ENCODE measurements at regions not wholly inside any gene's neighbourhood (a gene's known extent, or its start where the extent isn't known, plus 50 kb on each side); places are given as distances from the start of the nearest gene placed in this dataset.
"Not testable (repeated sequence)": the region's sequence is repeated elsewhere in the genome, so short reads cannot be mapped to it uniquely, and the experiment has no call there.

DNA sequence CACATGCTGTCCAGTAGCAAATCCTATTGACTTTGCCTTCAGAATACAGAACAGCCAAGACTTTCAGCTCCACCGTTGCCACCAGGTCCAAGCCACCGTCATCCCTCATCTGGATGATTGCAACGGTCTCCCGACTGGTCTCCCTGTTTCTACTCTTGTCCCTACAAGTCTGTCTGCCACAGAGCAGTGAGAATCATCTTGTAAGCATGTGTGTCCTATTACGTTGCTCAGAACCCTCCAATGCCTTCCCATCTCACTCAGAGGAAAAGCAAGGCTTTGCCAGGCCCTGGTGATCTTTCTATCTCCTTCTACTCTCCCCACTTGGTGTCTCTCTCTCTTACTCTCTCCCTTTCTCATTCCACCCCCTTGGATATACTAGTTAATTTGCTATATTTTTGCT lies 76.7 kb upstream of the GDNF start:
- no peak for DNase-seq (ENCODE audit: low read depth, low spot score)

DNA sequence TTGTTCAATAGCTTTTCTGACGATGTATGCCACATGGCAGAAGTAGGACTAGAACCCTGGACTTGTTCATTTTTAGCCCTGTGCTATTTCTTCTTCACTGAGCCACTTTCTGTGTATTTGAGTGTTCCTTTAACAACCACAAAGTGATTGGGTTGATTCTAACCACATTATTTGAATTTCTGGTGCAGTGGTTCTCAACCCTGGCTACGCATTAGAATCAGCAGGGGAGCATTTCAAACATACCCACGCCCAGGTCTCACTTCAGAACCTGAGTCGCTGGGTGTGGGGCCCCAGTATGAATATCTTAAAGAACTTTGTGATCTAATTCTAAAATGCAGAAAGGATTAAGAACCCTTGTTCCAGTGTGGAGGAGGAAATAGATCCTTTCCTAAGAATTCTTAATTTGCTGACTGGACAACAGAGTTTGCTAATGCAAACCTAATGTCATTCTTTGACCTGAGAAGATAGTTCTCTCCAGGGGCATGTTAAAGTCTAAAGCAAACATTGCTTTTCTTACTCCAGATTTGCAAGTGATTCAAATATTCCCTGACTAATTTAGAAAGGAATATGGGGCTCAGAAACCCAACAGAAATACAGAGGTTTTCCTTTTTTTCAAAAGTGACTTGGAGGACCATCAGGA lies 75.4 kb upstream of the GDNF start:
- DNase-seq (ENCODE audit: low read depth, low spot score) = no peak

DNA sequence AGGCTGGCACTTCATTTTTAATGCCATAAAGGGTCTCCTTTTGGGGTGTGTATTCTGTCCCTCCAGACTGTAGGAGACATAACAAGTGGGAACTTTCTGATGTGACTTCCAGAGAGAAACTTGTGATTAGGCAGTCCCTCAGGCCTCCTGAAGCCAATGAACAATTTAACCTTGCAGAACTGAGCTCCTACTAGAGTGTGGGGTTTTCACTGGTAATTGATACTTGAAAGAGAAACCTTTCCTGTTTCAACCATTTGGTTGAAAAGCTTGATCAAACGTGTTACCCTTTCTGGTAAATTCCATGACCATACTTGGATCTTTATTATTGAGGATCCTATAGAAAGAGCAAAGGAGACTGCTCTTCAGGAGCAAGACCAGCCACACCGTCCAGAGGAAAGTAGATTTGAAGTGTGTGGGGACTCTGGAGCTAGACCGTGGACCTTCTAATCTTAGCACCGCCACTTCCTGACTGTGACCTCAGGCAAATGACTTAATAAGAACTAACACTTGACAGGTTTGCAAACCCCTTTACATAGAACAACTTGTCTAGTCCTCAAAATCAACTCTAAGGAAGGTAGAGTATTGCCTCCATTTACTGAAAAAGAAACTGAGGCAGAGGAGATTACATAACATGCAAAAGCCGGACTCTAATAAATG lies 69.9 kb upstream of the GDNF start:
- not testable (repeated sequence) for DNase-seq (ENCODE audit: low read depth, low spot score)

DNA sequence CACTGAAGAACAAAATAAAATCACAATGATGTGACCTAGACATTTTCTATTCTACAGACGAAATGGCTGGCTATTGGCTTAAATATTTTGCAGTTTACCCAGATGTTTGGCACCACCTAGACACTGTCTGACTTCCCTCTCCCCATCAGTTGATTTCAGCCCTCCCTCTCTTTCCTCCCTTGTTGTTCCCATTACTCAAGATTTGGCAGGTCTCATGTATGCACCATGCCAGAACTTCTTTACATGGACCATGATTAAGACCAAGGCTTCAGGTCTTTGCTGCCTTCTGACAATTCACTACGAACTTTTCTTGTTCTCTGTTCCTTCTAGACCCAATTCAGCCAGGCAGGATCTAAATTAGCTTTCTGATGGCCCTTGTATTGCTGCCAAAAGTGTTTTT lies 66.6 kb upstream of the GDNF start:
- no peak for DNase-seq (ENCODE audit: low read depth, low spot score)

DNA sequence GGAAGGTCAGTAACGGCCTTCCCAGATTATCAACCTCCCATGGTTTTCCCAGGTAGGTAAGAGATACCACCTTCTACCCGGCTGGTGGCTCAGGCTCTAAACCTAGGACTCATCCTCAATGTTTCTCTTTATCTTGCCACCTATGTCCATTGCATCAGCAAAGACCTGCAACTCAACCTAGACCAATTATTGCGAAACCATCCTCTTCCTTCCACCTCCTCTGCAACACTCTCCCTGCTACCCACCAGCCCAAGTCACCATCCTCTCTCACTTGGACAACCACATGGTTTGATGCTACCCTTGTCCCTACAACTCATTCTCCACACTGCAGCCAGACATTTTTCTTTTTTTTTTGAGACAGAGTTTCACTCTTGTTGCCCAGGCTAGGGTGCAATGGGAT lies 65.4 kb upstream of the GDNF start:
- DNase-seq (ENCODE audit: low read depth, low spot score) = no peak

DNA sequence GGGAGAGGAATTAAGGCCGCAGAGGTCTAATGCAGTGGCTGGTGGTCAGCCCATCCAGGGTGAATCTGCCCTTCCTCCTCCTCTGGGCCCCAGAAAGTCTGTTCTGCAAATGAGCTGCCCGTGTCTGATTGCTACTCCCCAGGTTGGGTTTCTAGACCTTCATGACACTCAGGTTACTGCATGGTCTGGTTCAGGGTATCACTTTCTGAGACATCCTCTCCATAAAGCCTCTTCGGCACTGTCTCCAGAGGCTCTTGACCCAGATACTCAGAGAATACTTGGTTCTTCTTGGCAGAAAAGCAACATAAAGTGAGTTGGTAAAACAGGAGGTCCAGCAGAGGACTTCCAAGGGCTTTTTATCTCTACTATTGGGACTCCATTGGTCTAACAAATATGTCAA lies 62.5 kb upstream of the GDNF start:
- DNase-seq (ENCODE audit: low read depth, low spot score) = no peak

DNA sequence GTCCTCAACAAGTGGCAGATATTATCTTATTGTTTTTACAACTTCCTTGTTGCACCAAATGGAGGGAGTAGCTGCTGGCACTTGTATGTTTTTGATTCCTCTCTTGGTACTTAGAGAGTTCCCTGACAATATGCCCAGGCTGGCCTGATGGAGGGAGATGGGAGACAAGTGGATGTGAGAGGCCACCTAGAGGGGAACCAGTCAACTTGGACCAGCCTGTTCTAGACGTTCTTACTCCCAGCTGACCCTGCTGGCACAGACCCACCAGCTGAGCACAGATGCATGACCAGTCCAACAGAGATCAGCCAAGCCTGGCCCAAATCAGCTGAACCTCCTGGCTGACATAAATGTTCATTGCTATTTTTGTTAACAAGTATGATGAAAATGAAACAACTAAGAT lies 60.9 kb upstream of the GDNF start:
- DNase-seq (ENCODE audit: low read depth, low spot score) = no peak

DNA sequence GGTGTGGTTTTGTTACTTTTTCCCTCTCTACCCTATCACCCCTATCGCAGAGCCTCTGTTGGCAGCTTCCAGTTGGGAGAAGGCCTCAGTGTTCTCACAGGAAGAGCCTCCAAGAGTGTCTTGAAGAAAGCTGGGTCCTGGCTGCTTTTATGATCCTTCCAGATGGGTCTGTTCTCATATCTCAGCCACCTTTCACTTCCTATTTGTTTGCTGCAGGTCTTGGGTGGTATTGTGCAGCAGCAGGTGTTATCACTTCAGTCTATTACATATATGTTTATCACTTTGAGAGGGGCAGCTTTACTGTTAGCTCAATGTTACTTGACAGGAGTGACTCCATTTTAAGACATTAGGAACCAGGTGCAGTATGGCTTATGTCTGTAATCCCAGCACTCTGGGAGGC lies 59.2 kb upstream of the GDNF start:
- no peak for DNase-seq (ENCODE audit: low read depth, low spot score)

DNA sequence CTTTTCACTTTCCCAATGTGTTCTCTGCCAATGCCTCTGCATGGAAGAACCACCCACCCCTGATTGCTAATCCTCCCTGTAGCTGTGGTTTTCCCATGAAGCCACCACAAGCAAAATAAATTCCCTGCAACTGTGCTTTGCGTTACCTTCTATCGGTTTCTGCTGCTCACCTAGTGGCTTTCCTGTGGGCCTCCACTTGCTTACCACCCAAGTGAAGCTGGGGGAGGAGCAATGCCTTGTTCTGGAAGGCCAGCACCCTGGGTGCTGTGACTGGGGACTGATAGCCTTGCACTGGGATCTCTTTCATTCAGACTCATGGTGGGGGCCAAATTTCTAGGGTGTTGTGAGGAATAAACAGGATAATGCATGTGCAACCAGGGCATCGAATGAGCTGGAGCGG lies 56.3 kb upstream of the GDNF start:
- no peak for DNase-seq (ENCODE audit: low read depth, low spot score)

DNA sequence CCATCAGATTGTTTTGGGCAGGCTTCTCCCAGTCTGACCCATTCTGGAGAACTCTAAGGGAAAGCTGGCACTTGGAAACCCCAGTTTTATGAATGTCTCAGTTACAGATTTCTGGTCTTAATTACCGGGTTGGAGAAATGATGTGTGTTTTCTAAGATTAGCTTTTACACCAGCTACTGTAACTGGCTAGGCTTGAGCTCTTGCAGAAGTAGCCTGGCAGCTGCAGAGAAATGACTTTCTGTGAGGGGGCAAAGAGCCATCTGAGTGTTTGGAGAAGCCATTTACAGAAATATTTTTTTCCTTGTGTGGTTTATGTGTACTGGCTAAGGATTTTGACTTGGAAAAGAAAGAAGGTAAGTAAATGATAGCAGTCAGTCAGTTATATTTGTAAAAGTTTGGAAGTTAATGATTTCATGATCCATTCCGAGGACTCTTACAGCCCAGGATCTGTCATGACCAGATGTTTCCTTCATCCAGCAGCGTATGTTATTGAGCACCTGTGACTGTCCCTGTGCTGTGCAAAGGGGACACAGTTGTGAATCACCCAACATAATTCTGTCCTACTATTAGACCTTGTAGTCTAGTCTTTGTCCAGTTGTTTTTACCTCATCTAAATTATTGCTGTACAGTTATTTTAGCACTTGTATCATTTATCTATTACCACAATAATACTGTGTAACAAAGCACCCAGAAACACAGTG lies 53.7 kb upstream of the GDNF start:
- no peak for DNase-seq (ENCODE audit: low read depth, low spot score)

DNA sequence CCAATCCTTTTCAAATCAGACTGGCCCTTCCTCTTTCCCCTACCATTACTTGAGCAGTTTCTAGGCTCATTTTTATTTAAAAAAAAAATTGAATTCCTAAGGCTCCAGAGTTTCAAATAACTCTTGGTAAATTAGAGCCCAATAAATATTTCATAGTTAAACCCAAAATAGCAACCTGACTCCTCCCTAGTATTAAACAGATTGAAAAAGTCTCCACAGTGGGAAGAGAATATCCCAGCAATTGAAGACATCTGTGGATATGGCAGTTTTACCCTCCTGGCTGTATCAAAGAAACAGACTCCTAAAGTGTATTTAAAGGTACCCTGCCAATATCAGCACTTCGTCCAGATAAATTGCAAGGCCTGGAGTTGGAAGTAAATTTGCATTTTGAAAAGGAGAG lies 52.7 kb upstream of the GDNF start:
- no peak for DNase-seq (ENCODE audit: low read depth, low spot score)

DNA sequence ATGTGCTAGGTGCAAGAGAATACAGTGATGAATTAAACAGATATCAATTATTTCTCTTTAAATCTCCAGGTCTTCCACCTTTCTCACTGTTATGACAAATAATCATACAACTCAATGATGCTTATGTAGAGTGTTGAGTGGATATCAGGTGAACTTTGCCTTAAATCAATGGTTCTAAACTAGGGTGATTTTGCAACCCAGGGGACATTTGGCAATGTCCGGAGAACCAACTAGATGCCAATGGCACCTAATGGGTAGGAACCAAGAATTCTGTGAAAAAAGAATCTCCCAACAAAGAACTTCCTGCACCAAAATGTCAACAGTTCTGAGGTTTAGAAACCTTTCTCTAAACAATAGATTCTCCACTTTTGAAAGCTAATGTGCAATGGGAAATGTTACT lies 52.0 kb upstream of the GDNF start:
- no peak for DNase-seq (ENCODE audit: low read depth, low spot score)

DNA sequence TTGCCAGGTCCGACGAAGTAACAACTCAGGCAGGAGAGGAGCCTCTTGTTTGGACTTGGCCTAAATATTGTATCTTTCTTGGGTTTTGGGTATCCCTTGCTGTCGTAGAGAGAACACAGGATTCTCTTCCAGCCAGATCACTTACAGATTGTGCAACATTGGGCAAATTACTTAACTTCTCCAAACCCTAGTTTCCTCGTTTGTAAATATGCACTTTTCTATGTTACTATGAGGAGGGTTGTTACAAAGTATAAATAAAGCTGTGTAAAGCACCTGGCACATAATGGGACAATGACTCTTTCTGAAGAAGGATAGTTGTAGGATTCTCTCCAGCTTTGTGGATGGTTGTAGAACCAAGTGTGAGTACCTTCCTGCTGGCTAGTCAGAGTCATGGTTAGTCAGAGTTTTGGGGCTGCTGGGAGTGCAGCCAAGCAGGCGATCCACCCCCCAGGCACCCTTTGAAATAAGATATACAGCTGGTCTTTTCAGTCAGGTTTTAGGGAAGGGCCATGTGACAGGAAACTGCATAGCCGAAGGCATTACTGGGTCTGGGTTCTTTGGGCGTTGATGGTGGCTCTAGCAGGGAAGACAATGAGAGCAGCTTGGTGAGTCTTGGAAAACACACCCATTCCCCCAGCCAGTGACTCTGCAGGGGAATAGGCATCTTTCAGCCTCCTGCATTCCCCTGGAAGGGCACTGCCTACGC lies 49.9 kb upstream of the GDNF start:
- no peak for DNase-seq (ENCODE audit: low read depth, low spot score)
